Heart left ventricle (tissue), 16 donors: ENCODE measurements at regions not wholly inside any gene's neighbourhood (a gene's known extent, or its start where the extent isn't known, plus 50 kb on each side); places are given as distances from the start of the nearest gene placed in this dataset.

Experiments
- ATAC-seq, 4 donors: fragments of 200-7000 bp; cut with Tn5 transposase; one replicate each; pipeline ENCODE4 v1.9.1; 2020 to 2022; ENCODE audit warnings: moderate library complexity in 4 of 4, mild to moderate bottlenecking in 3 of 4, moderate number of reproducible peaks in 1 of 4
- DNase-seq, 5 donors: peaks; one replicate each; pipeline ENCODE4 v3.0.0-alpha.2; 2020
- H3K27ac ChIP-seq, 12 donors: fragments of 200-600 bp; sonication (generic) in 4 of 12; one replicate each; pipeline versions ENCODE4 v1.5.0 to v1.8.0; 2016 to 2022; ENCODE audit warnings: mild to moderate bottlenecking in 2 of 12
- H3K27me3 ChIP-seq, 9 donors: fragments of 200-600 bp; sonication (generic) in 2 of 9; one replicate each; pipeline versions ENCODE4 v1.5.1 to v1.8.0; 2016 to 2022; ENCODE audit warnings: mild to moderate bottlenecking in 3 of 9
- H3K36me3 ChIP-seq, 9 donors: fragments of 200-600 bp; sonication (generic) in 2 of 9; one replicate each; pipeline versions ENCODE4 v1.5.0 to v1.8.0; 2018 to 2022; ENCODE audit warnings: mild to moderate bottlenecking in 2 of 9
- H3K4me1 ChIP-seq, 12 donors: fragments of 200-600 bp; sonication (generic) in 4 of 12; one replicate each; pipeline versions ENCODE4 v1.5.0 to v1.8.0; 2016 to 2022; ENCODE audit warnings: mild to moderate bottlenecking in 3 of 12
- H3K4me3 ChIP-seq, 12 donors: fragments of 200-600 bp; sonication (generic) in 4 of 12; one replicate each; pipeline versions ENCODE4 v1.5.0 to v1.8.0; 2017 to 2022; ENCODE audit warnings: mild to moderate bottlenecking in 9 of 12, moderate library complexity in 4 of 12
- H3K9me3 ChIP-seq, 12 donors: fragments of 200-600 bp; sonication (generic) in 4 of 12; one replicate each; pipeline versions ENCODE4 v1.5.0 to v1.8.0; 2016 to 2022; ENCODE audit warnings: mild to moderate bottlenecking in 1 of 12
- CTCF ChIP-seq, 12 donors: fragments of 200-600 bp; sonication (generic) in 4 of 12; IDR thresholded peaks; one replicate each; pipeline versions ENCODE4 v1.5.0 to v1.8.0; 2018 to 2022; ENCODE audit warnings: antibody characterized with exemption in 12 of 12, mild to moderate bottlenecking in 5 of 12
- POLR2A ChIP-seq, 2 donors: fragments of 450-650 bp; IDR thresholded peaks; one replicate each; pipeline ENCODE4 v1.6.1; 2017; ENCODE audit warnings: antibody characterized with exemption in 2 of 2, mild to moderate bottlenecking in 2 of 2, moderate library complexity in 2 of 2
- WGBS, 4 donors: extraction: QIAGEN DNeasy Blood & Tissue Kit in 2 of 4; methylation state at CpG; one replicate each; pipeline versions ENCODE4 v1.1.5 to v1.1.7; 2013 to 2018; 5-methylcytosine and 5-hydroxymethylcytosine counted together
- intact Hi-C, 10 donors: fragments of 100-400 bp; cut with DNase I; formaldehyde crosslinking; loops; one replicate each; pipeline versions ENCODE4 v1.11.1 to v1.14.2; 2022
- donor health status: ischemic (EF 13 %, LVEDD 7.1; RV severe dilation, severe dysfunction).
- donor health status: healthy with polysubstance abuse.
- donor health status: DM: no; HTN: yes; CAD: no.
- donor health status: DM: no; HTN: no; CAD: no.
- donor health status: ischemic (EF 25% LVEDD 6.9; RV normal size, moderate dysfunction).
- donor health status: ischemic (EF 25% LVEDD 5.7; RV mildly dilated, moderate dysfunction).
- donor health status: healthy.
- donor health status: DM: yes; HTN: yes; CAD: no.
- donor health status: ischemic (EF 35%, LVEDD 5.7; RV mildly dilated, moderate dysfunction).
- donor health status: nonischemic (EF 11% LVEDD 7.7; RV severe dilation, severe dysfunction).
- donor health status: DM: yes; HTN: yes; CAD: no.
- donor health status: PGD.
- donor health status: ischemic (EF 29% LVEDD 5.4; RV normal size, mild dysfunction).
- donor health status: nonischemic (EF 23%, LVEDD 6.1; RV moderate dilation, normal function).

GRCh38 chr18:34972765-34973414, 68.3 kb upstream of the MAPRE2 start:
- no peak for ATAC-seq
- Histone ChIP-seq H3K36me3 (no peaks in the 10 kb centered on the region), H3K9me3 (peaks cover 0 to 4% (median 0%) of the 10 kb centered on the region in 12 donors), H3K4me3 (no peak overlapping the region), H3K4me1 (peaks cover 0 to 24% (median 8%) of the 10 kb centered on the region in 12 donors), H3K27ac (no peak overlapping the region), H3K27me3 (no peaks in the 10 kb centered on the region)
- WGBS, 4 donors, result 80 to 89% (median 85%) methylated on average over 2 of the region's 2 CpGs
- intact Hi-C loops, result loop anchor here in 1 of 10 donors (10.0 kb wide), 1 partner anchor 88 kb away; no protein-coding TSS in a partner anchor
- DNase-seq, result no peak
- TF ChIP-seq POLR2A (IDR thresholded peaks at IDR 0.05) (no peak), CTCF (IDR thresholded peaks at IDR 0.05) (no peak)

GRCh38 chr18:34976123-34976522, 65.1 kb upstream of the MAPRE2 start:
- peak overlapping the region in 4 of 12 donors; percentile 1 to 75 (median 46) for H3K27ac ChIP-seq
- H3K4me1 ChIP-seq, result peaks cover 0 to 31% (median 13%) of the 10 kb centered on the region in 12 donors
- intact Hi-C loops, result loop anchor here in 2 of 10 donors (5.0 to 10.0 kb wide), 2 partner anchors 91 to 94 kb away; no protein-coding TSS in a partner anchor
- H3K4me3 ChIP-seq, result peak overlapping the region in 11 of 12 donors; percentile 72 to 95 (median 88)
- H3K36me3 ChIP-seq, result no peaks in the 10 kb centered on the region
- H3K27me3 ChIP-seq, result no peaks in the 10 kb centered on the region
- peaks cover 0 to 4% (median 0%) of the 10 kb centered on the region in 12 donors for H3K9me3 ChIP-seq
- DNase-seq, result peak in 2 of 5 donors; percentile 12 to 34
- TF ChIP-seq CTCF (IDR thresholded peaks at IDR 0.05), result no peak
- no peak for TF ChIP-seq POLR2A (IDR thresholded peaks at IDR 0.05)
- no peak for ATAC-seq
- 40 to 58% (median 46%) methylated on average over 10 of the region's 10 CpGs for WGBS, 4 donors

- intact Hi-C loops, result loop anchor here in 2 of 10 donors (5.0 to 10.0 kb wide), 2 partner anchors 92 to 94 kb away; no protein-coding TSS in a partner anchor
- ATAC-seq (no peak), DNase-seq (no peak)
- H3K36me3 ChIP-seq, result no peaks in the 10 kb centered on the region
- H3K27ac ChIP-seq, result peak overlapping the region in 10 of 12 donors; percentile 1 to 75 (median 51)
- no peaks in the 10 kb centered on the region for H3K27me3 ChIP-seq
- TF ChIP-seq POLR2A (IDR thresholded peaks at IDR 0.05) (no peak), CTCF (IDR thresholded peaks at IDR 0.05) (no peak)
- H3K4me1 ChIP-seq, result peaks cover 0 to 31% (median 13%) of the 10 kb centered on the region in 12 donors
- H3K4me3 ChIP-seq, result peak overlapping the region; percentile 68 to 95 (median 88)
- WGBS, 4 donors, result 1 to 3% (median 2%) methylated on average over 11 to 19 of the region's 19 CpGs
- H3K9me3 ChIP-seq, result peaks cover 0 to 4% (median 0%) of the 10 kb centered on the region in 12 donors
Observed at GRCh38 chr18:34976534-34976898, 64.7 kb upstream of the MAPRE2 start.
